HG02852 (cell line): ENCODE measurements at regions not wholly inside any gene's neighbourhood (a gene's known extent, or its start where the extent isn't known, plus 50 kb on each side); places are given as distances from the start of the nearest gene placed in this dataset.

Source experiments
- ATAC-seq: cut with Tn5 transposase; IDR thresholded peaks from one replicate; pipeline ENCODE4 v1.9.1; 2021; ENCODE audit warnings: mild to moderate bottlenecking, moderate library complexity; ENCODE audit not compliant: unreplicated experiment

GRCh38 chr21:27397578-27397977 lies 430.7 kb upstream of the ADAMTS5 start:
- ATAC-seq: no peak

GRCh38 chr21:27393726-27394125 lies 426.8 kb upstream of the ADAMTS5 start:
- no peak for ATAC-seq

- no peak for ATAC-seq
Measured at GRCh38 chr21:27391990-27392389, 425.1 kb upstream of the ADAMTS5 start.

- ATAC-seq: no peak
Measured at GRCh38 chr21:27390384-27390783, 423.5 kb upstream of the ADAMTS5 start.

GRCh38 chr21:27388825-27389224 lies 421.9 kb upstream of the ADAMTS5 start:
- no peak for ATAC-seq

- no peak for ATAC-seq
Measured at GRCh38 chr21:27382404-27382803, 415.5 kb upstream of the ADAMTS5 start.

GRCh38 chr21:27380303-27380702 lies 413.4 kb upstream of the ADAMTS5 start:
- ATAC-seq: no peak

GRCh38 chr21:27379354-27379753 lies 412.5 kb upstream of the ADAMTS5 start:
- ATAC-seq: no peak

- ATAC-seq: no peak
Measured at GRCh38 chr21:27372381-27372780, 405.5 kb upstream of the ADAMTS5 start.

- ATAC-seq: no peak
Measured at GRCh38 chr21:27371975-27372331, 405.1 kb upstream of the ADAMTS5 start.

- no peak for ATAC-seq
Measured at GRCh38 chr21:27371115-27371974, 404.5 kb upstream of the ADAMTS5 start.

- ATAC-seq: no peak
Measured at GRCh38 chr21:27369978-27370571, 403.2 kb upstream of the ADAMTS5 start.

- ATAC-seq: no peak
Measured at GRCh38 chr21:27369234-27369633, 402.3 kb upstream of the ADAMTS5 start.

GRCh38 chr21:27366646-27367235 lies 399.9 kb upstream of the ADAMTS5 start:
- ATAC-seq: no peak

- ATAC-seq: no peak
Measured at GRCh38 chr21:27366036-27366435, 399.1 kb upstream of the ADAMTS5 start.

- no peak for ATAC-seq
Measured at GRCh38 chr21:27365394-27365793, 398.5 kb upstream of the ADAMTS5 start.

- no peak for ATAC-seq
Measured at GRCh38 chr21:27363719-27364477, 397.0 kb upstream of the ADAMTS5 start.

GRCh38 chr21:27362249-27362648 lies 395.4 kb upstream of the ADAMTS5 start:
- no peak for ATAC-seq

- no peak for ATAC-seq
Measured at GRCh38 chr21:27359141-27359540, 392.3 kb upstream of the ADAMTS5 start.

- no peak for ATAC-seq
Measured at GRCh38 chr21:27352885-27353284, 386.0 kb upstream of the ADAMTS5 start.

- ATAC-seq: no peak
Measured at GRCh38 chr21:27346041-27346448, 379.2 kb upstream of the ADAMTS5 start.
